ENCODE measurements at regions not wholly inside any gene's neighbourhood (a gene's known extent, or its start where the extent isn't known, plus 50 kb on each side); places are given as distances from the start of the nearest gene placed in this dataset.

DNA sequence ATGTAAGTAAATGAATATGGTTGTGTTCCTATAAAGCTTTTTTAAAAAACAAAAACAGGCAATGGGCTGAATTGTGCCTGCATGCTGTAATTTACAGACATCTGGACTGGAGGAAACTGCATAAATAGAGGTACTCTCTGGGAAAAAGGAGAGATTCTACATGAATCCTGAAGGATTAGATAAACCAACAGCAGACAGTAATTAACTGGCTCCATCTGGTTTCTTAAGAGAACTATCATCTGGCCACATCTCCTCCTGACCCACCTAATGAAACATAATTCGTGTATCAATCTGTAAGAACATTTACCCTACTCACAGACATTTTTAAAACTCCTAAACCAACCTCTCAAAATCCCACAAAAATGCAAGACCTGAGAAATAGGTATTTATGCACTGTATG lies 528.1 kb upstream of the ST8SIA4 start:
- Histone ChIP-seq H3K27me3 (ENCODE audit: control insufficient read depth, insufficient read depth, low read length, poor library complexity, severe bottlenecking) (no peaks in the 10 kb centered on the region), H3K4me1 (ENCODE audit: control insufficient read depth, insufficient read depth, low read length) (no peaks in the 10 kb centered on the region), H3K27ac (ENCODE audit: insufficient read depth, low read depth, low read length, poor library complexity, severe bottlenecking) (no peak overlapping the region), H3K36me3 (ENCODE audit: control insufficient read depth, insufficient read depth, low read length) (no peaks in the 10 kb centered on the region), H3K9me3 (ENCODE audit: control insufficient read depth, low read length) (no peaks in the 10 kb centered on the region), H3K4me3 (ENCODE audit: insufficient read depth, low read depth, low read length) (no peak overlapping the region)
- 73 to 76% methylated on average over 1 of the region's 1 CpG for WGBS, 2 experiments

DNA sequence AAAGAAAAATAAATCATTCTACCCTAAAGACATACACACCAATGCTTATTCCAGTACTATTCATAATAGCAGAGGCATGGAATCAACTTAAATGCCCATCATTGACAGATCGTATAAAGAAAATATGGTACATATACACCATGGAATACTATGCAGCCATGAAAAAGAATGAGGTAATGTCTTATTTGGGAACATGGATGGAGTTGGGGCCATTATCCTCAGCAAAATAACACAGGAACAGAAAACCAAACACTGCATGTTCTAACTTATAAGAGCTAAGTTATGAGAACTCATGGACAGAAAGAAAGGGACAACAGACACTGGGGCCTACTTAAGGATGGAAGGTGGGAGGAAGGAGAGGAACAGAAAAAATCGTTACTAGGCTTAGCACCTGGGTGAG lies 527.5 kb upstream of the ST8SIA4 start:
- Histone ChIP-seq H3K27ac (ENCODE audit: insufficient read depth, low read depth, low read length, poor library complexity, severe bottlenecking) (no peak overlapping the region), H3K36me3 (ENCODE audit: control insufficient read depth, insufficient read depth, low read length) (no peaks in the 10 kb centered on the region)
- 94% methylated on average over 2 of the region's 2 CpGs; no CpG with 5 or more reads in 1 of the 2 experiments for WGBS, 2 experiments

DNA sequence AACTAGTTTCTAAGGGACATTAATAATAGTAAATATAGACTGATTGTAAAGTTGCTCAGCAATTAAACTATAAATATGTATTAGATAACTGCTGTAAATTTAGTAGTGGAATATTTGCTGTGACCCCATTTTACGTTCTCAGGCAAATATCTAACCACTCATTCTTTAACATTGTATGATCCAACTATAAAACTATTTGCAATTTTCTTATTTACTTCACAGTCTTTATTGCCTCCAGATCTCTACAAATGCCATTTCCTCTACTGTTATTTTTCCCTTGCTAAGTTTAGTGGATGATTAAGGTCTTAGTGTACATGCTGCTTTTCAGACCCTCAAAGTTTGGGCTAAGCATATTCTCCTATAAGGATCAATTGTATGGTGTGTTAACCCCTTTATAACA lies 526.2 kb upstream of the ST8SIA4 start:
- WGBS, 2 experiments = 67 to 93% methylated on average over 1 of the region's 1 CpG
- H3K4me3 ChIP-seq (ENCODE audit: insufficient read depth, low read depth, low read length) = no peak overlapping the region
- H3K27ac ChIP-seq (ENCODE audit: insufficient read depth, low read depth, low read length, poor library complexity, severe bottlenecking) = no peak overlapping the region

More for the DNA sequence above, 527.5 kb upstream of the ST8SIA4 start:
- Histone ChIP-seq H3K9me3 (ENCODE audit: control insufficient read depth, low read length) (no peaks in the 10 kb centered on the region), H3K4me3 (ENCODE audit: insufficient read depth, low read depth, low read length) (no peak overlapping the region), H3K4me1 (ENCODE audit: control insufficient read depth, insufficient read depth, low read length) (no peaks in the 10 kb centered on the region), H3K27me3 (ENCODE audit: control insufficient read depth, insufficient read depth, low read length, poor library complexity, severe bottlenecking) (no peaks in the 10 kb centered on the region)

DNA sequence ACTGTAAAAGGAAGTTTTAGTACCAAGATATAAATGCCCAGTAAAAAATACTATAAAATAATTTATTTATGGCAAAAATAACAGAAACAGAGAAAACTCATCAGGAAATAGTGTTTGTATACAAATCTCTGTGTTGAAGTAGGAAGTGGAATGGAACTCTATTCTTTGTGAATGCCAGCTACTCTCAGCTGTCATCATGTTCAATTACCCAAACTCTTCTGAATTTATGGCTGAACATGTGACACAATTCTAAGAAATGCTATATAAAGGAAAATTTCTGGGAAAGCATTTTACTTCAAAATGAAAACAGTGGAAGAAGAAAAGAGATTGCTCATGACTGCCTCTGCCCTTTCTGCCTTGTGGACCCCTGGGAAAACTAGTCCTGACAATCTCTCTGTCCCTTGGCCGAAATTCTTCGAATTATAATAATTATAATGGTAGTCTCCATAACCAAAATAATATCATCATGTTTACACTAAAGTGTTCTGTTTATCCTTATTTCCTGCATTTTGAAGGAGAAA lies 522.3 kb upstream of the ST8SIA4 start:
- no peak overlapping the region for H3K27ac ChIP-seq (ENCODE audit: insufficient read depth, low read depth, low read length, poor library complexity, severe bottlenecking)
- 100% methylated on average over 1 of the region's 2 CpGs; no CpG with 5 or more reads in 1 of the 2 experiments for WGBS, 2 experiments
- no peaks in the 10 kb centered on the region for H3K4me1 ChIP-seq (ENCODE audit: control insufficient read depth, insufficient read depth, low read length)
- H3K4me3 ChIP-seq (ENCODE audit: insufficient read depth, low read depth, low read length) = no peak overlapping the region
- no peaks in the 10 kb centered on the region for H3K36me3 ChIP-seq (ENCODE audit: control insufficient read depth, insufficient read depth, low read length)
- no peaks in the 10 kb centered on the region for H3K27me3 ChIP-seq (ENCODE audit: control insufficient read depth, insufficient read depth, low read length, poor library complexity, severe bottlenecking)
- no peaks in the 10 kb centered on the region for H3K9me3 ChIP-seq (ENCODE audit: control insufficient read depth, low read length)

More for the DNA sequence above, 526.2 kb upstream of the ST8SIA4 start:
- no peaks in the 10 kb centered on the region for H3K4me1 ChIP-seq (ENCODE audit: control insufficient read depth, insufficient read depth, low read length)
- H3K36me3 ChIP-seq (ENCODE audit: control insufficient read depth, insufficient read depth, low read length) = no peaks in the 10 kb centered on the region
- no peaks in the 10 kb centered on the region for H3K27me3 ChIP-seq (ENCODE audit: control insufficient read depth, insufficient read depth, low read length, poor library complexity, severe bottlenecking)
- H3K9me3 ChIP-seq (ENCODE audit: control insufficient read depth, low read length) = no peaks in the 10 kb centered on the region

DNA sequence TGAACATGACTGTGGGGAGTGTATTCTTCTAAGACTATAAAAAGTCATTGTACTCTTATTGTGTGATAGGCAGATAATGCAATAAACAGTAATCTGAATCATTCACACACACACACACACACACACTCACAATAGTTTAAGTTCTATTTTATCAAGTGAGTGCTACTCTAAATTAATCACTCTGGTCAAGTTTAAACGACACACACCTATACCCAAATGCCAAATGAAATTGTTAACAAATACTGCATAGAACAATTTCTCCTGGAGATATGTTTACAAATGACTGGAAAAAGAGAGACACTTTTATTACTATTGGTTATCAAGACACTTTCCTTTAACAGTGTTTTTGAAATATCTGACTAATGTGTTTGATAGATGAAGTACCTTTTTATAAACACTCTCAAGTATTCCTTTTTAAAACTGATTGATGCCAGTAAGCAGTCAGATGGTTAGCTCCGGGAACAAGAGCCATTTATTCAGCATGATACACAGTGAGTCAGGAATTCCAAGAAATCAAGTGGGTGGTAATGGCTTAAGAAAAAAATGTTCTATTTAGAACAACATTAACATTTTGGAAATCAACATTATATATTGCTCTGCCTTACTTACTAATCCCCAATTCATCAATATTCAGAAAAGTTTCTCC lies 521.6 kb upstream of the ST8SIA4 start:
- no peaks in the 10 kb centered on the region for H3K27me3 ChIP-seq (ENCODE audit: control insufficient read depth, insufficient read depth, low read length, poor library complexity, severe bottlenecking)
- H3K9me3 ChIP-seq (ENCODE audit: control insufficient read depth, low read length) = no peaks in the 10 kb centered on the region
- H3K4me1 ChIP-seq (ENCODE audit: control insufficient read depth, insufficient read depth, low read length) = no peaks in the 10 kb centered on the region
- no peak overlapping the region for H3K27ac ChIP-seq (ENCODE audit: insufficient read depth, low read depth, low read length, poor library complexity, severe bottlenecking)
- H3K36me3 ChIP-seq (ENCODE audit: control insufficient read depth, insufficient read depth, low read length) = no peaks in the 10 kb centered on the region
- WGBS, 2 experiments = 91 to 100% methylated on average over 1 to 2 of the region's 2 CpGs
- H3K4me3 ChIP-seq (ENCODE audit: insufficient read depth, low read depth, low read length) = no peak overlapping the region

DNA sequence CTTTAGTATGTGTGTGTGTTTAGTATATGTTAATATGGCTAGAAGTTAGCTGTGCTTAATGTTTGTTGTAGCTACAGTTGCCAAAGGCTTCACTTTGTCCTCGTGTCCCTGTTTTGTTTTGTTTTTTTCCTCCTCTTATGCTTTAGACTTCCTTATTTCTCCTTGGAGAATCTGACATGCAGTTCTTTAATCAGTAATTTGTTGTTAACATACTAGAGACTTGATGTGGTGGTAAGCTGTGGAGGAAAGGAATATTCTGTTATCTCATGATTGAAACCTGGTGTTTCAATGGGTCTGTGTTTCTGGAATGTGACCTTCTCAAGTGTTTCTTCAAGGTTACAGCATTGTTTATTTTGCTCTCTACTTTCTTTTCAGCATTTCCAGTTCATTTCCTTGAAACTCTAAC lies 515.6 kb upstream of the ST8SIA4 start:
- Histone ChIP-seq H3K27ac (ENCODE audit: insufficient read depth, low read depth, low read length, poor library complexity, severe bottlenecking) (no peak overlapping the region), H3K4me3 (ENCODE audit: insufficient read depth, low read depth, low read length) (no peak overlapping the region), H3K36me3 (ENCODE audit: control insufficient read depth, insufficient read depth, low read length) (no peaks in the 10 kb centered on the region), H3K4me1 (ENCODE audit: control insufficient read depth, insufficient read depth, low read length) (no peaks in the 10 kb centered on the region), H3K27me3 (ENCODE audit: control insufficient read depth, insufficient read depth, low read length, poor library complexity, severe bottlenecking) (no peaks in the 10 kb centered on the region), H3K9me3 (ENCODE audit: control insufficient read depth, low read length) (no peaks in the 10 kb centered on the region)
- 95 to 100% methylated on average over 1 of the region's 1 CpG for WGBS, 2 experiments

DNA sequence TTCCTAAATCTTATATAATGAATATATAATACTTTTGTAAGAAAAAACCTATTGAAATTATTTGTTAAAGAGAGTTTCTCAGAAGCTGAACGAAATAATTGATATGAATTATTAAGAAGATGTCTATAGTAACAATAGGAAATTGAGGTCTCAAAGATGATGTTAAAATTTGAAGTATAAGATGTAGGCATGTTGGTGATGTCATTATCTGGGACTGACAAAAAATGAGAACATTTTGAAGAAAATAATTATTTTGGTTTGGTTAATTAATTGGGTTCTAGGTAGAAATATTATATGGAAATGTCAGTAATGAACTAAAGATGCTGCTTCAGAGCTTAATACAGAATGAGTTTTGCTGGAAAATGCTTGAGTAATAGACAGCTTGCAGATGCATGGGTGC lies 501.4 kb upstream of the ST8SIA4 start:
- Histone ChIP-seq H3K4me3 (ENCODE audit: insufficient read depth, low read depth, low read length) (no peak overlapping the region), H3K36me3 (ENCODE audit: control insufficient read depth, insufficient read depth, low read length) (no peaks in the 10 kb centered on the region), H3K9me3 (ENCODE audit: control insufficient read depth, low read length) (no peaks in the 10 kb centered on the region), H3K27ac (ENCODE audit: insufficient read depth, low read depth, low read length, poor library complexity, severe bottlenecking) (no peak overlapping the region), H3K4me1 (ENCODE audit: control insufficient read depth, insufficient read depth, low read length) (no peaks in the 10 kb centered on the region), H3K27me3 (ENCODE audit: control insufficient read depth, insufficient read depth, low read length, poor library complexity, severe bottlenecking) (no peaks in the 10 kb centered on the region)
- 93 to 100% methylated on average over 1 of the region's 1 CpG for WGBS, 2 experiments

DNA sequence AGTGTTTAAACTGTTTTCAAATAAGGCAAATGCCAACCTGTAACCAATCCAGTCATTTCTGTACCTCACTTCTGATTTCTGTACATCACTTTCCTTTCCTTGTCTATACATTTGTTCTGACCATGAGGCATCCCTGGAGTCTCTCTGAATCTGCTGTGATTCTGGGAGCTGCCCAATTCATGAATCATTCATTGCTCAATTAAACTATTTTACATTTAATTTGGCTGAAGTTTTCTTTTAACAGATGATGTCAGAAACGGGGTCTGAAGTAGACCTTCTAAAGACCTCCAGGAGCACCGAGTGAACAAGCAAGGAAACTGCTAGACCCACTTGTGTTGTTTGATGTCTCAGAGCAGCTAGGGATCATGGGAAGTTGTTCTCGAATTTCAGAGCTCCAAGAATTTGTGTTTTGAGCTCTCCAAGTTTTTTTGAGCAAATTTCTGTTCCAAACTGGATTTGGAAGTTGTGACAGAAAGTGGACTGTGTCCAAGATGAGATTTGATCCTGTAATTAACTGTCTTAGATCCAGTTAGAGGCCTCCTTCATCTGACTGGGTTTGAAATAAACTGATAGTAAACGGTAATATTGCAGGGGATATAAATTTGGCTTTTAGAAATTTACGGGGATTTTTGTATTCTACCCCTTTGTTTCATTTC lies 490.8 kb upstream of the ST8SIA4 start:
- Histone ChIP-seq H3K4me1 (ENCODE audit: control insufficient read depth, insufficient read depth, low read length) (no peaks in the 10 kb centered on the region), H3K27me3 (ENCODE audit: control insufficient read depth, insufficient read depth, low read length, poor library complexity, severe bottlenecking) (no peaks in the 10 kb centered on the region), H3K9me3 (ENCODE audit: control insufficient read depth, low read length) (no peaks in the 10 kb centered on the region), H3K4me3 (ENCODE audit: insufficient read depth, low read depth, low read length) (no peak overlapping the region), H3K36me3 (ENCODE audit: control insufficient read depth, insufficient read depth, low read length) (no peaks in the 10 kb centered on the region), H3K27ac (ENCODE audit: insufficient read depth, low read depth, low read length, poor library complexity, severe bottlenecking) (no peak overlapping the region)
- WGBS, 2 experiments = 92 to 93% methylated on average over 5 of the region's 5 CpGs

DNA sequence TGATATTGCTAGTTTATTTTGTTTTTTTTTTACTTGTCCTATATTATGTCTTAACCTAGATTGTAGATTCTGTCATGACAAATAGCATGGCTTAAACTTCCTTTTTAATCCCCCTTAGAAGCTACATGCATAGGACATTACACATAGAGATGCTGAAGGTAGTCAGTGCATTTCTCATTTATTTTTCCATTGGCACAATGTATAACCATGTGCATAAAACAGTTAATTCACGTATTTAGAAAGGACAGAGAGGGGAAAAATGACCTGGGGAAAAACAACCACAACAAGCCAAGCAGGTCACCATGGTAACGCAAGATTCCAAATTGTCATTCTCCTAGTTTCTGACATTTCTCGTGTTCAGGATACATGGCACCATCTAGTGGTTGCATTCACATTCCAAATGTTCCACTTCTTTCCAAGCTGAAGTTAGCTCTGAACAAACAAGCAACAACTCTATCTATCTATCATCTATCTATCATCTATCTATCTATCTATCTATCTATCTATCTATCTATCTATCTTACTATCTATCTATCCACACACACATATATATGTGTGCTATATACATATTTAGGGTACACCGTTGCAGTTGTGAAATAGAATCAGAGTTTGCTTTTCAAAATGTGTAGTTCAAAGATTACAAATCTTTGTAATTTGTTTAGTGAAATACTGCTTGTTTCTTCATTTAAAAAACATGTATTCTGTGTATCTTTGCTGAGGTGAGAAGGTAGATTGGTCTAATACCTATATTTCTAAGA lies 487.2 kb upstream of the ST8SIA4 start:
- no peak overlapping the region for H3K4me3 ChIP-seq (ENCODE audit: insufficient read depth, low read depth, low read length)
- no peaks in the 10 kb centered on the region for H3K27me3 ChIP-seq (ENCODE audit: control insufficient read depth, insufficient read depth, low read length, poor library complexity, severe bottlenecking)
- H3K27ac ChIP-seq (ENCODE audit: insufficient read depth, low read depth, low read length, poor library complexity, severe bottlenecking) = no peak overlapping the region
- H3K4me1 ChIP-seq (ENCODE audit: control insufficient read depth, insufficient read depth, low read length) = no peaks in the 10 kb centered on the region
- no peaks in the 10 kb centered on the region for H3K9me3 ChIP-seq (ENCODE audit: control insufficient read depth, low read length)
- no peaks in the 10 kb centered on the region for H3K36me3 ChIP-seq (ENCODE audit: control insufficient read depth, insufficient read depth, low read length)
- 22 to 34% methylated on average over 3 to 4 of the region's 4 CpGs for WGBS, 2 experiments

DNA sequence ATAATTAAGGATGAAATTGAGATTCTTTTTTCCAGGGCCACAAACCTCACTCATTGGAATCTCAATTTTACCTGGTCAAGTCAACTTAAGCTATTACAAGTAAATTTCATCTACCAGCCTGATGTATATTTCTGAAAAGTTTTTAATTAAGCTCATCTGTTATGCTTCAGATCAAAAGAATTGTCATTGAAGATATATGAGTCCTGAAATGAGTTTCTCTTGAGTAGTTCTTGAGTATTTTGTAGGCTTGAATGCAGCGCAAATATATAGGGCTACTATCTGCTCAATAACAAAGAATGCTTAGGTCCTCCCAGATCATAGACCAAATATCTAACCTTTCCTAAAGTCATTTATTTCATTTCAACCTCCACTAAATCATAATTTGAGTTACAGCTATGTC lies 482.2 kb upstream of the ST8SIA4 start:
- Histone ChIP-seq H3K27ac (ENCODE audit: insufficient read depth, low read depth, low read length, poor library complexity, severe bottlenecking) (no peak overlapping the region), H3K27me3 (ENCODE audit: control insufficient read depth, insufficient read depth, low read length, poor library complexity, severe bottlenecking) (no peaks in the 10 kb centered on the region), H3K4me3 (ENCODE audit: insufficient read depth, low read depth, low read length) (no peak overlapping the region), H3K4me1 (ENCODE audit: control insufficient read depth, insufficient read depth, low read length) (no peaks in the 10 kb centered on the region), H3K36me3 (ENCODE audit: control insufficient read depth, insufficient read depth, low read length) (no peaks in the 10 kb centered on the region), H3K9me3 (ENCODE audit: control insufficient read depth, low read length) (no peaks in the 10 kb centered on the region)
- WGBS, 2 experiments = 73 to 93% methylated on average over 1 of the region's 1 CpG

All from ectodermal cell (in vitro differentiated cells).